ENCODE measurements at regions not wholly inside any gene's neighbourhood (a gene's known extent, or its start where the extent isn't known, plus 50 kb on each side); places are given as distances from the start of the nearest gene placed in this dataset.

DNA sequence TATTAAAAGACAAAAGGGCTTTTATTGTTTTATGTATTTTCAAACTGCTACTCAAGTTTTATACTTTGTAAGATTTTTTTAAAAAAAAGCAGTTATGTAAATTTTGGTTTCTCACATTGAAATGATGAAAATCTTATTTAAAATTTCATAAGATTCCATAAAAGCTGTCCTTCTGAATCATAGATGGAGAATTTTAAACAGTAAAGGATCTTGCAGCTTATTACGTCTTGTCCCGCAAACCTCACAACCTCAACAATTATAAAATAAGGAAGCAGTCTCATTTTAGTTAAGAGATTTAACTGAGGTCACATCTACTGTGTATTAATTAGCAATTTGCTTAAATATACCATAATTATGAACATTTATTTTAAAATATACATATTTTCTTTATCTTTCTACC lies 581.0 kb upstream of the SPRY2 start:
- no peaks in the 10 kb centered on the region for H3K9me3 ChIP-seq
- TF ChIP-seq, protein P1, sequence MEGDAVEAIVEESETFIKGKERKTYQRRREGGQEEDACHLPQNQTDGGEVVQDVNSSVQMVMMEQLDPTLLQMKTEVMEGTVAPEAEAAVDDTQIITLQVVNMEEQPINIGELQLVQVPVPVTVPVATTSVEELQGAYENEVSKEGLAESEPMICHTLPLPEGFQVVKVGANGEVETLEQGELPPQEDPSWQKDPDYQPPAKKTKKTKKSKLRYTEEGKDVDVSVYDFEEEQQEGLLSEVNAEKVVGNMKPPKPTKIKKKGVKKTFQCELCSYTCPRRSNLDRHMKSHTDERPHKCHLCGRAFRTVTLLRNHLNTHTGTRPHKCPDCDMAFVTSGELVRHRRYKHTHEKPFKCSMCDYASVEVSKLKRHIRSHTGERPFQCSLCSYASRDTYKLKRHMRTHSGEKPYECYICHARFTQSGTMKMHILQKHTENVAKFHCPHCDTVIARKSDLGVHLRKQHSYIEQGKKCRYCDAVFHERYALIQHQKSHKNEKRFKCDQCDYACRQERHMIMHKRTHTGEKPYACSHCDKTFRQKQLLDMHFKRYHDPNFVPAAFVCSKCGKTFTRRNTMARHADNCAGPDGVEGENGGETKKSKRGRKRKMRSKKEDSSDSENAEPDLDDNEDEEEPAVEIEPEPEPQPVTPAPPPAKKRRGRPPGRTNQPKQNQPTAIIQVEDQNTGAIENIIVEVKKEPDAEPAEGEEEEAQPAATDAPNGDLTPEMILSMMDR (IDR thresholded peaks at IDR 0.05), result no peak
- intact Hi-C loops (cut with DNase I), result no loop called here
- H3K4me3 ChIP-seq, result no peak overlapping the region
- H3K36me3 ChIP-seq, result no peaks in the 10 kb centered on the region
- H3K27ac ChIP-seq, result no peak overlapping the region
- H3K27me3 ChIP-seq, result no peaks in the 10 kb centered on the region
- H3K9ac ChIP-seq (ENCODE audit: low read depth in 2 of 2, low read length in 2 of 2), result no peak overlapping the region
- no peaks in the 10 kb centered on the region for H3K4me1 ChIP-seq
- no peak for DNase-seq

DNA sequence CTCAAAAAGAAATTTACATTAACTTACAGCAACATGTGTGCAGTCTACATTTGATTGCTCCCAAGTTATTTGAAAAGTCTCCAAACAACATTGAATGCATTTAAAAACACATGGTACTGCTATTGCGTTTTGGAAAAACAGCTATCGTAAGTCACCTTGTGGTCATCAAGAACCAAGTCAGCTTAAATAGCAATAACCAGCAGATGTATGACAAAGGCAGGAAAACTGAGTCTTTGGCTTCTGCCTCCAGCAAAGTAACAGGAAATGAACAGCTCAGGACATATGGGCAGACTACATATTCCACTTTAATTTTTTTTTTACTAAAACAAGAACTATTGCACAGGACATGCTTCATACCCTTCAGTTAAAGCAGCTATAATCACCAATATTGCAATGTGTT lies 580.6 kb upstream of the SPRY2 start:
- intact Hi-C loops (cut with DNase I), result no loop called here
- TF ChIP-seq, protein P1 (IDR thresholded peaks at IDR 0.05), result no peak

DNA sequence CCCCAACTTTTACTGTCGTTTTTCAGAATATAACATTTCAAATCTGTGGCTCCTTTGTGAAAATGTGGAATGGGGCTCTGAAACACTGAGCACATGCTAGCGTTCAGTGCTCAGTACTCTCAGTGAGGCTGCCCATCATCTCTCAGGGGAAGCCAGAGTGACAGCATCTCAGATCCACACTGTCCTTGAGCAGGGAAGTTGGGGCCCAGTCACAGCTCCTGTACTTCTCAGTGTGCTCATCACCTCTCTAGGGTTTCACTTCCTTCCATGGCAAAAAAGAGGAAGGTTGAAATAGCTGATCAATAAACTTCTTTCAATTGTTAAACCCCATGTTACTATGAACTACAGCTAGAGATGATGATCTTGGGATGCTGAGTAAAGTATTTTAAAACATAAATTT lies 565.9 kb upstream of the SPRY2 start:
- Histone ChIP-seq H3K4me3 (no peak overlapping the region), H3K4me1 (no peaks in the 10 kb centered on the region), H3K9ac (ENCODE audit: low read depth in 2 of 2, low read length in 2 of 2) (no peak overlapping the region), H3K9me3 (no peaks in the 10 kb centered on the region), H3K36me3 (no peaks in the 10 kb centered on the region), H3K27me3 (no peaks in the 10 kb centered on the region), H3K27ac (no peak overlapping the region)
- intact Hi-C loops (cut with DNase I), result no loop called here
- no peak for DNase-seq
- TF ChIP-seq, protein P1 (IDR thresholded peaks at IDR 0.05), result no peak

More for the DNA sequence above, 580.6 kb upstream of the SPRY2 start:
- H3K4me3 ChIP-seq, result no peak overlapping the region
- DNase-seq, result no peak
- H3K27ac ChIP-seq, result no peak overlapping the region
- H3K4me1 ChIP-seq, result no peaks in the 10 kb centered on the region
- H3K9ac ChIP-seq (ENCODE audit: low read depth in 2 of 2, low read length in 2 of 2), result no peak overlapping the region
- no peaks in the 10 kb centered on the region for H3K9me3 ChIP-seq
- H3K36me3 ChIP-seq, result no peaks in the 10 kb centered on the region
- no peaks in the 10 kb centered on the region for H3K27me3 ChIP-seq

DNA sequence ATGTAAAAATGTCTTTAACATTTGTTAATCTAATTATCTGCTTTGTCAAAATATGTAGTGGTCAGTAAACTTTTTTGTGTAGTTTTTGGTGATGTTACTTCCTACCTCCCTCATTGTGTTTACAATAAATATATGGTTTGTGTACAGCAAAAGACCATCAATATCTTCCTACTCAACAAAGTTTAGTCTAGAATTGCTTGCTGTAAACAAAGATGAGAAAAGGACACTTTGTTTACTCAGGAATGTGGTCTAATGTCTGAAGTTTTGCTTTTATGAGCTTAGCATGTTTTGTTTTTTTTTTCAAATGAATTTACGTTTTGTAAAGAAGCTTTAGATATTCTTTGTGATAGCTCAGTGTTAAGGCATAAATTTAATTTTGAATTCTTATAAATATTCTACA lies 563.5 kb upstream of the SPRY2 start:
- no peak for DNase-seq
- Histone ChIP-seq H3K27ac (no peak overlapping the region), H3K9me3 (no peaks in the 10 kb centered on the region)

DNA sequence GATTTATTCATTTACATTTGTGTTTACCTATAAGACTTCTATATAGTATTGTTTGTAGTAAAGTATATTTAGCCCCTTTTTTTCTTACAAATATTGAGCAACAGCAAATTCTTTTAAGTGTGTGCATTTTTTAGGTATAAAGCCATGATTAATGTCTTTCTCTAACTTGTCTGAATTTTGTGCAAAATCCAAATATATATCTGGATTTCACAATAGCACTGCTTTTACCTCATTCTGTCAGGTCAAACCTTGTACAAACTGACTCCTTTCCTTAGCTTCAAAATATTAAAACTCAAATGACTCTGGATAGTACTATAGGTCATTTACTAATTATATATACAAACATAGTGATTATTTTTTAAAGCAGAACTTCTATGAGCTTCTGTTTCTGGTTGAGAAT lies 563.0 kb upstream of the SPRY2 start:
- TF ChIP-seq, protein P1 (IDR thresholded peaks at IDR 0.05), result no peak
- Histone ChIP-seq H3K4me1 (no peaks in the 10 kb centered on the region), H3K27me3 (no peaks in the 10 kb centered on the region), H3K36me3 (no peaks in the 10 kb centered on the region), H3K9me3 (no peaks in the 10 kb centered on the region), H3K9ac (ENCODE audit: low read depth in 2 of 2, low read length in 2 of 2) (no peak overlapping the region), H3K27ac (no peak overlapping the region), H3K4me3 (no peak overlapping the region)
- no peak for DNase-seq
- intact Hi-C loops (cut with DNase I), result no loop called here

More for the DNA sequence above, 563.5 kb upstream of the SPRY2 start:
- H3K4me1 ChIP-seq, result no peaks in the 10 kb centered on the region
- no peaks in the 10 kb centered on the region for H3K36me3 ChIP-seq
- no peak overlapping the region for H3K4me3 ChIP-seq
- H3K27me3 ChIP-seq, result no peaks in the 10 kb centered on the region
- H3K9ac ChIP-seq (ENCODE audit: low read depth in 2 of 2, low read length in 2 of 2), result no peak overlapping the region
- intact Hi-C loops (cut with DNase I), result no loop called here
- TF ChIP-seq, protein P1 (IDR thresholded peaks at IDR 0.05), result no peak

DNA sequence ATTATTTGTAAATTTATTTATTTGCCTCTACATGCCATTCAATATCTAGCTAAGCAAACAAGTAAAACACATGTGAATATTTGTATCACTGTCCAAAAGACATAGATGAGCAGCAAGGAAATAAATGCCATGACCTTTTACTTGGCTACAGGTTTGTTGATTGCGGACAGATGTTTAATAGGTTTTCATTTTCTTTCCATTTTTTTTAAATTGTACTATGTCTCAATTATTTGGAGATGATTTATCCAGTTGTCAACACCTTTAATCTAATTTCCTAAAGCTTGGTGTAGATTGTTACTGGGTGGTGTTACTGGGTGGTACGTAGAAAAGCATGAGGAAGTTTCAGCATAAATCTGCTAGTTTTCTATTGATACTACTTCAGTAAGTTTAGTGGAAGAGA lies 560.6 kb upstream of the SPRY2 start:
- no peaks in the 10 kb centered on the region for H3K36me3 ChIP-seq
- no peak overlapping the region for H3K9ac ChIP-seq (ENCODE audit: low read depth in 2 of 2, low read length in 2 of 2)
- no peak overlapping the region for H3K27ac ChIP-seq
- H3K27me3 ChIP-seq, result no peaks in the 10 kb centered on the region
- no peak overlapping the region for H3K4me3 ChIP-seq
- TF ChIP-seq, protein P1 (IDR thresholded peaks at IDR 0.05), result no peak
- intact Hi-C loops (cut with DNase I), result no loop called here
- DNase-seq, result no peak
- no peaks in the 10 kb centered on the region for H3K4me1 ChIP-seq
- H3K9me3 ChIP-seq, result no peaks in the 10 kb centered on the region

Measured in colonic mucosa (tissue), 4 donors.